ENCODE measurements at regions not wholly inside any gene's neighbourhood (a gene's known extent, or its start where the extent isn't known, plus 50 kb on each side); places are given as distances from the start of the nearest gene placed in this dataset.
"Not testable (repeated sequence)": the region's sequence is repeated elsewhere in the genome, so short reads cannot be mapped to it uniquely, and the experiment has no call there.

DNA sequence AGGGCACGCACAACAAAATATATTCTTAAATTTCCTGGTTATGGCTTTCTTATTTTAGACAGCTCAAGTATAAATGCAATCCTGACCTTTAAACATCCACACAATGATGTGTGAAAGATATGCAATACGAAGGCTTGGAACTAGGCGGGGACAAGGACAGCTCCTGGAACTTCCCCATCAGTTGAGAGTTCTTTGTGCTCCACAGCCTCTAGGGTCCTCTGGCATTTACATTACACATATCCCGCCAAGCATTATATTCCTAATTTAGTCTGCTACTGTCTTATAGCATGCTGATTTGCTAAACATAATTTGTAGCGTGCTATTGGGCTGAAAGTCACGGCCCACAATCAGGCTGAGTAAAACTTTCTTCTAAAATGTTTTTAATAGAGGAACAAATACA is 74.4 kb downstream of the FTHL17 start:
- no peaks in the 10 kb centered on the region for H3K27me3 ChIP-seq (ENCODE audit: insufficient read depth, low read length)
- H3K18ac ChIP-seq (ENCODE audit: low read length) = no peak overlapping the region
- H2AK5ac ChIP-seq (ENCODE audit: low read length) = no peak overlapping the region
- H2BK5ac ChIP-seq (ENCODE audit: low read depth, low read length, poor library complexity) = no peak overlapping the region
- no peak overlapping the region for H4K91ac ChIP-seq (ENCODE audit: low read depth, low read length)
- H3K4ac ChIP-seq (ENCODE audit: low read depth, low read length) = no peak overlapping the region
- no peaks in the 10 kb centered on the region for H3K36me3 ChIP-seq (ENCODE audit: control insufficient read depth in 1 of 2, insufficient read depth in 2 of 2, low read length in 2 of 2)
- H2BK120ac ChIP-seq (ENCODE audit: insufficient read depth, low read length, poor library complexity) = no peak overlapping the region
- H3K4me3 ChIP-seq (ENCODE audit: low read depth, low read length) = no peak overlapping the region
- H4K8ac ChIP-seq (ENCODE audit: low read depth, low read length) = no peak overlapping the region
- H3K4me2 ChIP-seq (ENCODE audit: low read length) = no peak overlapping the region
- no peak overlapping the region for H3K14ac ChIP-seq (ENCODE audit: low read length)
- H4K12ac ChIP-seq (ENCODE audit: low read depth, low read length) = no peak overlapping the region
- H3K4me1 ChIP-seq (ENCODE audit: control insufficient read depth in 1 of 2, insufficient read depth in 2 of 2, low read length in 2 of 2) = no peaks in the 10 kb centered on the region
- no peak overlapping the region for H2AFZ ChIP-seq (ENCODE audit: insufficient read depth, low read length, poor library complexity)
- DNase-seq = no peak
- no peaks in the 10 kb centered on the region for H3K79me2 ChIP-seq (ENCODE audit: control insufficient read depth, insufficient read depth, low read length, poor library complexity)
- no peaks in the 10 kb centered on the region for H3K79me1 ChIP-seq (ENCODE audit: low read length)
- no CpG with 5 or more reads among the region's 6 CpGs for WGBS (ENCODE audit: extremely low coverage, insufficient coverage, insufficient read length)
- H3K27ac ChIP-seq (ENCODE audit: low read depth, low read length) = no peak overlapping the region
- H3K9ac ChIP-seq (ENCODE audit: low read length) = no peak overlapping the region
- H3K23ac ChIP-seq (ENCODE audit: low read length) = no peak overlapping the region
- H2BK12ac ChIP-seq (ENCODE audit: low read length) = no peak overlapping the region
- no peaks in the 10 kb centered on the region for H3K9me3 ChIP-seq (ENCODE audit: insufficient read depth, low read depth, low read length)

DNA sequence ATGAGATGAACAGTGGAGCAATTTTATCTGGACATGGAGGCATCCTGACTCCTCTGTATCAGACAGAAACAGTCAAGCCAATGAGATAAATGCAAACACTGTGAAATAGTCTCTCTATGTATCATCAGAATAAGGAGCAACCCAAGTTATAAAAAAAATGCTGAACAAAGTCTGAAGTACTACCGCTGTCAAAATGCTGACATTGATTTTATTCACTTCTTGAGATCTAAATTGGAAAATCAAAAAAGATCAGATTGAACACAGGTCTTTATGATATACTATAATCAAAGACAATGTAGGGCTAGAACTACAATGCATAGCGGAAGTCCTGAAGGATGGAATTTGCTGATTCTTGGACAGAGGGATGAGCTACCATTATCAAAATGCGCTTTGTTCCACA is 76.1 kb downstream of the FTHL17 start:
- WGBS (ENCODE audit: extremely low coverage, insufficient coverage, insufficient read length) = no CpG with 5 or more reads among the region's 3 CpGs
- H3K4ac ChIP-seq (ENCODE audit: low read depth, low read length) = no peak overlapping the region
- H2BK120ac ChIP-seq (ENCODE audit: insufficient read depth, low read length, poor library complexity) = no peak overlapping the region

DNA sequence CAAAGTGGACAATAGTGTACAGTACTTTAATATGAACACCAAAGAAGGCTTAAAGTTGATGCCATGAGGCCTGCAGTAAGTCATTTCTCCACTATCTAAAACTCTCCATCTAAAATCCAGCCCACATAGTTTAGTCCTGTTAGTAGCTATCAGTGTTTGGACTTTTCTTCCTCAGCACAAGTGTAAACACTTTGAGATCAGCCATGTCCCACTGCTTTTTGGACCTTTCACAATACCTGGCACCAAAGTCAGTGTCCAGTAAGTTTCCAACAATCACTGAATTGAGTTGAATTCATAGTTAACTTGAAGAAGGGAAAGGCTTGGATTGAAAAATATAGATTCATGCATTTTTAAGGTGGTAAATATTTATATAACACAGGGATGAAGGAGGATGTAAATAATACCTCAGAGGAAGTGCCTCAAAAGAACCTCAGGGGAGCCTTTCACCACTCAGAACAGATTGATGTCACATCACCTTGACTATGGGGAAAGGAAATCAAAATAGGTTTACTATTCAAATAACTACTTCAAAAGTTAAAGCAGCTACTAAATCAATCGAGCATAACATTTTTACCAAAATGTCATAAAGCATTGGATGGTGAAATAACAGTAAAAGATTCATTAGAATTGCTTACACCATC is 76.7 kb downstream of the FTHL17 start:
- H3K4me3 ChIP-seq (ENCODE audit: low read depth, low read length) = no peak overlapping the region
- no peak overlapping the region for H2BK12ac ChIP-seq (ENCODE audit: low read length)
- H3K27ac ChIP-seq (ENCODE audit: low read depth, low read length) = no peak overlapping the region
- H2AK5ac ChIP-seq (ENCODE audit: low read length) = no peak overlapping the region
- no peaks in the 10 kb centered on the region for H3K27me3 ChIP-seq (ENCODE audit: insufficient read depth, low read length)
- no peak for DNase-seq
- no peak overlapping the region for H4K8ac ChIP-seq (ENCODE audit: low read depth, low read length)
- WGBS (ENCODE audit: extremely low coverage, insufficient coverage, insufficient read length) = no CpG with 5 or more reads among the region's 1 CpG
- H2BK120ac ChIP-seq (ENCODE audit: insufficient read depth, low read length, poor library complexity) = no peak overlapping the region
- H2BK5ac ChIP-seq (ENCODE audit: low read depth, low read length, poor library complexity) = no peak overlapping the region
- H3K9me3 ChIP-seq (ENCODE audit: insufficient read depth, low read depth, low read length) = no peaks in the 10 kb centered on the region
- H3K4ac ChIP-seq (ENCODE audit: low read depth, low read length) = no peak overlapping the region
- no peak overlapping the region for H4K12ac ChIP-seq (ENCODE audit: low read depth, low read length)
- H3K79me2 ChIP-seq (ENCODE audit: control insufficient read depth, insufficient read depth, low read length, poor library complexity) = no peaks in the 10 kb centered on the region
- no peak overlapping the region for H3K23ac ChIP-seq (ENCODE audit: low read length)
- H3K14ac ChIP-seq (ENCODE audit: low read length) = no peak overlapping the region
- H3K18ac ChIP-seq (ENCODE audit: low read length) = no peak overlapping the region
- H3K79me1 ChIP-seq (ENCODE audit: low read length) = no peaks in the 10 kb centered on the region
- no peaks in the 10 kb centered on the region for H3K36me3 ChIP-seq (ENCODE audit: control insufficient read depth in 1 of 2, insufficient read depth in 2 of 2, low read length in 2 of 2)
- no peak overlapping the region for H2AFZ ChIP-seq (ENCODE audit: insufficient read depth, low read length, poor library complexity)
- no peaks in the 10 kb centered on the region for H3K4me1 ChIP-seq (ENCODE audit: control insufficient read depth in 1 of 2, insufficient read depth in 2 of 2, low read length in 2 of 2)
- H3K9ac ChIP-seq (ENCODE audit: low read length) = no peak overlapping the region
- no peak overlapping the region for H4K91ac ChIP-seq (ENCODE audit: low read depth, low read length)
- no peak overlapping the region for H3K4me2 ChIP-seq (ENCODE audit: low read length)

More for the DNA sequence above, 76.1 kb downstream of the FTHL17 start:
- no peak overlapping the region for H3K23ac ChIP-seq (ENCODE audit: low read length)
- H3K9ac ChIP-seq (ENCODE audit: low read length) = no peak overlapping the region
- DNase-seq = no peak
- H4K12ac ChIP-seq (ENCODE audit: low read depth, low read length) = no peak overlapping the region
- no peak overlapping the region for H2AFZ ChIP-seq (ENCODE audit: insufficient read depth, low read length, poor library complexity)
- no peaks in the 10 kb centered on the region for H3K79me2 ChIP-seq (ENCODE audit: control insufficient read depth, insufficient read depth, low read length, poor library complexity)
- no peak overlapping the region for H2BK12ac ChIP-seq (ENCODE audit: low read length)
- H3K27ac ChIP-seq (ENCODE audit: low read depth, low read length) = no peak overlapping the region
- H2BK5ac ChIP-seq (ENCODE audit: low read depth, low read length, poor library complexity) = no peak overlapping the region
- H3K36me3 ChIP-seq (ENCODE audit: control insufficient read depth in 1 of 2, insufficient read depth in 2 of 2, low read length in 2 of 2) = no peaks in the 10 kb centered on the region
- H3K4me3 ChIP-seq (ENCODE audit: low read depth, low read length) = no peak overlapping the region
- H3K14ac ChIP-seq (ENCODE audit: low read length) = no peak overlapping the region
- H3K4me1 ChIP-seq (ENCODE audit: control insufficient read depth in 1 of 2, insufficient read depth in 2 of 2, low read length in 2 of 2) = no peaks in the 10 kb centered on the region
- no peak overlapping the region for H2AK5ac ChIP-seq (ENCODE audit: low read length)
- no peak overlapping the region for H4K91ac ChIP-seq (ENCODE audit: low read depth, low read length)
- no peak overlapping the region for H3K4me2 ChIP-seq (ENCODE audit: low read length)
- H4K8ac ChIP-seq (ENCODE audit: low read depth, low read length) = no peak overlapping the region
- no peaks in the 10 kb centered on the region for H3K9me3 ChIP-seq (ENCODE audit: insufficient read depth, low read depth, low read length)
- H3K18ac ChIP-seq (ENCODE audit: low read length) = no peak overlapping the region
- H3K27me3 ChIP-seq (ENCODE audit: insufficient read depth, low read length) = no peaks in the 10 kb centered on the region
- no peaks in the 10 kb centered on the region for H3K79me1 ChIP-seq (ENCODE audit: low read length)

DNA sequence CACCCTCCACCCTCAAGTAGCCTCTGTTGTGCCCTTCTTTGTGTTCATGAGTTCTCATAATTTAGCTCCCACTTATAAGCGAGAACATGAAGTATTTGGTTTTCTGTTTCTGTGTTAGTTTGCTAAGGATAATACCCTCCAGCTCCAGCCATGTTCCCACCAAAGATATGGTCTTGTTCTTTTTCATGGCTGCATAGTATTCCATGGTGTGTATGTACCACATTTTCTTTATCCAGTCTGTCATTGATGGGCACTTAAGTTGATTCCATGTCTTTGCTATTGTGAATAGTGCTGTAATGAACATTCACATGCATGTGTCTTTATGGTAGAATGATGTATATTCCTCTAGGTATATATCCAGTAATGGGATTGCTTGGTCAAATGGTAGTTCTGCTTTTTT is 77.8 kb downstream of the FTHL17 start:
- H3K14ac ChIP-seq (ENCODE audit: low read length); H3K23ac ChIP-seq (ENCODE audit: low read length); H3K4me1 ChIP-seq (ENCODE audit: control insufficient read depth in 1 of 2, insufficient read depth in 2 of 2, low read length in 2 of 2); H3K27ac ChIP-seq (ENCODE audit: low read depth, low read length); H4K91ac ChIP-seq (ENCODE audit: low read depth, low read length); H3K9me3 ChIP-seq (ENCODE audit: insufficient read depth, low read depth, low read length); H3K79me1 ChIP-seq (ENCODE audit: low read length); H2BK5ac ChIP-seq (ENCODE audit: low read depth, low read length, poor library complexity); H2AFZ ChIP-seq (ENCODE audit: insufficient read depth, low read length, poor library complexity); H3K9ac ChIP-seq (ENCODE audit: low read length); H2BK12ac ChIP-seq (ENCODE audit: low read length); H4K12ac ChIP-seq (ENCODE audit: low read depth, low read length); H2BK120ac ChIP-seq (ENCODE audit: insufficient read depth, low read length, poor library complexity); H3K18ac ChIP-seq (ENCODE audit: low read length); H2AK5ac ChIP-seq (ENCODE audit: low read length); H3K79me2 ChIP-seq (ENCODE audit: control insufficient read depth, insufficient read depth, low read length, poor library complexity); H3K36me3 ChIP-seq (ENCODE audit: control insufficient read depth in 1 of 2, insufficient read depth in 2 of 2, low read length in 2 of 2); DNase-seq; H3K4me3 ChIP-seq (ENCODE audit: low read depth, low read length); H3K4ac ChIP-seq (ENCODE audit: low read depth, low read length); H4K8ac ChIP-seq (ENCODE audit: low read depth, low read length); H3K4me2 ChIP-seq (ENCODE audit: low read length); H3K27me3 ChIP-seq (ENCODE audit: insufficient read depth, low read length): not testable (repeated sequence)
- no CpG with 5 or more reads among the region's 1 CpG for WGBS (ENCODE audit: extremely low coverage, insufficient coverage, insufficient read length)

All from trophoblast cell (in vitro differentiated cells and primary cell).